ENCODE measurements at regions not wholly inside any gene's neighbourhood (a gene's known extent, or its start where the extent isn't known, plus 50 kb on each side); places are given as distances from the start of the nearest gene placed in this dataset.

- TF ChIP-seq CTCF (IDR thresholded peaks at IDR 0.05): no peak
- no peak for TF ChIP-seq EZH2 (IDR thresholded peaks at IDR 0.05; ENCODE audit: borderline replicate concordance, insufficient read depth, low read depth, low read length, poor library complexity, severe bottlenecking)
Observed at GRCh38 chr4:135775909-135776308, 1574.3 kb upstream of the PABPC4L start.
